HEK293 (cell line): ENCODE measurements at regions not wholly inside any gene's neighbourhood (a gene's known extent, or its start where the extent isn't known, plus 50 kb on each side); places are given as distances from the start of the nearest gene placed in this dataset.
"Not testable (repeated sequence)": the region's sequence is repeated elsewhere in the genome, so short reads cannot be mapped to it uniquely, and the experiment has no call there.

Source experiments
- CTCF ChIA-PET: fragments of 350-600 bp; formaldehyde crosslinking; extraction: SDS; loops from one replicate; lab custom pipeline; 2021; ENCODE audit warnings: antibody characterized with exemption; lab: Yijun Ruan, JAX
- POLR2A ChIA-PET: fragments of 300-600 bp; formaldehyde crosslinking; extraction: SDS; loops from one replicate; lab custom pipeline; 2020; ENCODE audit warnings: antibody characterized with exemption, inconsistent platforms; lab: Yijun Ruan, JAX
- H3K27ac ChIP-seq: fragments of 200-500 bp; sonication (Bioruptor generic); 2 replicates; pipeline ENCODE4 v1.5.1; 2014; ENCODE audit warnings: low read depth, low read length, control low read depth, inconsistent platforms; ENCODE audit errors: extremely low read depth
- H3K36me3 ChIP-seq, 2 experiments: fragments of 200-500 bp in 1 of 2; sonication (Bioruptor generic) in 1 of 2; 1 replicate in 1 of 2; 2 replicates in 1 of 2; pipeline ENCODE4 v1.5.1; 2014 to 2017; ENCODE audit warnings: inconsistent platforms in 2 of 2, low read length in 2 of 2; ENCODE audit not compliant: control insufficient read depth in 2 of 2, insufficient read depth in 1 of 2
- H3K4me1 ChIP-seq: fragments of 200-500 bp; sonication (Bioruptor generic); 2 replicates; pipeline ENCODE4 v1.5.1; 2014; ENCODE audit warnings: mild to moderate bottlenecking, low read length, inconsistent platforms; ENCODE audit not compliant: control insufficient read depth, insufficient read depth
- H3K4me3 ChIP-seq: 2 replicates; pipeline ENCODE4 v1.5.1; 2011; ENCODE audit warnings: low read depth, mild to moderate bottlenecking, control low read depth, low read length, moderate library complexity
- H3K9me3 ChIP-seq: fragments of 200-500 bp; sonication (Bioruptor generic); 2 replicates; pipeline ENCODE4 v1.5.1; 2014; ENCODE audit warnings: low read depth, low read length, inconsistent platforms; ENCODE audit not compliant: control insufficient read depth, insufficient read depth
- ATF2 ChIP-seq: fragments of 450-650 bp; formaldehyde crosslinking; IDR thresholded peaks from 2 replicates; pipeline ENCODE4 v1.5.1; 2016; ENCODE audit warnings: missing biosample characterization, missing genetic modification characterization, low read depth
- GLI4 ChIP-seq: fragments of 450-650 bp; formaldehyde crosslinking; IDR thresholded peaks from 2 replicates; pipeline ENCODE4 v1.5.1; 2016; ENCODE audit warnings: missing biosample characterization, missing genetic modification characterization
- KLF16 ChIP-seq: fragments of 450-650 bp; formaldehyde crosslinking; IDR thresholded peaks from 2 replicates; pipeline ENCODE4 v1.5.1; 2017; ENCODE audit warnings: missing biosample characterization, missing genetic modification characterization
- SETDB1 ChIP-seq: IDR thresholded peaks from one replicate; pipeline ENCODE4 v1.6.1; 2017; ENCODE audit warnings: mild to moderate bottlenecking, low read length, moderate library complexity, mixed read lengths; ENCODE audit not compliant: insufficient read length
- YY1 ChIP-seq: fragments of 450-650 bp; formaldehyde crosslinking; IDR thresholded peaks from 2 replicates; pipeline ENCODE4 v1.5.1; 2018; ENCODE audit warnings: missing biosample characterization, missing genetic modification characterization
- ZBTB17 ChIP-seq: fragments of 450-650 bp; formaldehyde crosslinking; IDR thresholded peaks from 2 replicates; pipeline ENCODE4 v1.5.1; 2016; ENCODE audit warnings: missing biosample characterization, missing genetic modification characterization
- ZIC2 ChIP-seq: fragments of 450-650 bp; formaldehyde crosslinking; IDR thresholded peaks from 2 replicates; pipeline ENCODE4 v1.5.1; 2016; ENCODE audit warnings: missing biosample characterization, missing genetic modification characterization
- ZNF529 ChIP-seq: fragments of 450-650 bp; formaldehyde crosslinking; IDR thresholded peaks from 2 replicates; pipeline ENCODE4 v1.5.1; 2017; ENCODE audit warnings: missing genetic modification characterization, missing biosample characterization; ENCODE audit not compliant: insufficient replicate concordance
- ZNF555 ChIP-seq: fragments of 450-650 bp; formaldehyde crosslinking; conservative IDR thresholded peaks from 2 replicates; pipeline ENCODE4 v1.5.1; 2017; ENCODE audit warnings: missing biosample characterization, mild to moderate bottlenecking, missing genetic modification characterization, inconsistent platforms
- ZNF571 ChIP-seq: fragments of 450-650 bp; formaldehyde crosslinking; IDR thresholded peaks from 2 replicates; pipeline ENCODE4 v1.5.0; 2017; ENCODE audit warnings: missing biosample characterization, missing genetic modification characterization
- TF ChIP-seq, protein P1 (sequence below): fragments of 450-650 bp; formaldehyde crosslinking; IDR thresholded peaks from 2 replicates; pipeline ENCODE4 v1.5.1; 2016; ENCODE audit warnings: missing biosample characterization, missing genetic modification characterization

- H3K36me3 ChIP-seq, H3K9me3 ChIP-seq, POLR2A ChIA-PET, H3K4me3 ChIP-seq, CTCF ChIA-PET, H3K4me1 ChIP-seq, H3K27ac ChIP-seq: not testable (repeated sequence)
- peak; percentile 81 for TF ChIP-seq SETDB1
Observed at GRCh38 chr16:58983181-58983965, 249.3 kb upstream of the GOT2 start.

GRCh38 chr16:58970775-58971174 is 236.7 kb upstream of the GOT2 start:
- CTCF ChIA-PET = no interaction called here
- no peaks in the 10 kb centered on the region for H3K9me3 ChIP-seq
- TF ChIP-seq ZNF529 (tag by site-specific recombination) (no peak), YY1 (tag by site-specific recombination) (no peak), GLI4 (no peak), ATF2 (tag by site-specific recombination) (no peak)
- H3K4me1 ChIP-seq = no peaks in the 10 kb centered on the region
- no peaks in the 10 kb centered on the region for H3K36me3 ChIP-seq
- POLR2A ChIA-PET = no interaction called here
- no peak overlapping the region for H3K4me3 ChIP-seq
- H3K27ac ChIP-seq = no peak overlapping the region

DNA sequence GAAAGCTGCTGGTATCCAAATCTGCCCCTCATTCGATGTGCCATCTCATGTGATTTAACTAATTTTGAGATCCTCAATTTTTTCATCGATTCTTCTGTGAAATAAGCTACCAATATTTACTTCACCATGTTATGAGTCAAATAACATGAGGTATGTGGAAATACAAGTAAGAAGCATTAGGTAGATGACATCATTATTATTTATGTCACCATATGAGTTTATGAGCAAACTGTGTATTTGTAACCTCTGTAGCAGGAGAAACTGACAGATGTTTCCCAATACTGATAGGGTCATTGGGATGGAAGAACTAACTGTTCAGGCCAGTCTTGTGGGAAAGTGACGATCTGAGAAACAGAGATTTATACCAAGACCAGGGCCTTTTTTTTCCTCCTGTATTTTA is 229.4 kb upstream of the GOT2 start:
- Histone ChIP-seq H3K9me3 (no peaks in the 10 kb centered on the region), H3K4me1 (no peaks in the 10 kb centered on the region), H3K4me3 (no peak overlapping the region), H3K36me3 (no peaks in the 10 kb centered on the region), H3K27ac (no peak overlapping the region)
- ChIA-PET POLR2A (no interaction called here), CTCF (interaction anchor here (0.5 kb wide), 1 partner anchor 667 kb away, joined by 3 read pairs; no protein-coding TSS in a partner anchor)
- TF ChIP-seq ATF2 (tag by site-specific recombination) = 0 out of 2 replicates have a peak, but pooled peaks have one; percentile 37
- TF ChIP-seq KLF16 (tag by site-specific recombination) = no peak
- TF ChIP-seq, all 188 proteins: peak for 1

- Histone ChIP-seq H3K4me3 (no peak overlapping the region), H3K4me1 (no peaks in the 10 kb centered on the region), H3K27ac (no peak overlapping the region), H3K9me3 (no peaks in the 10 kb centered on the region), H3K36me3 (no peaks in the 10 kb centered on the region)
- CTCF ChIA-PET = no interaction called here
- TF ChIP-seq ZIC2 (tag by site-specific recombination) = no peak
- TF ChIP-seq ZBTB17 (tag by site-specific recombination) = no peak
- no peak for TF ChIP-seq ZNF555
- TF ChIP-seq, protein P1, sequence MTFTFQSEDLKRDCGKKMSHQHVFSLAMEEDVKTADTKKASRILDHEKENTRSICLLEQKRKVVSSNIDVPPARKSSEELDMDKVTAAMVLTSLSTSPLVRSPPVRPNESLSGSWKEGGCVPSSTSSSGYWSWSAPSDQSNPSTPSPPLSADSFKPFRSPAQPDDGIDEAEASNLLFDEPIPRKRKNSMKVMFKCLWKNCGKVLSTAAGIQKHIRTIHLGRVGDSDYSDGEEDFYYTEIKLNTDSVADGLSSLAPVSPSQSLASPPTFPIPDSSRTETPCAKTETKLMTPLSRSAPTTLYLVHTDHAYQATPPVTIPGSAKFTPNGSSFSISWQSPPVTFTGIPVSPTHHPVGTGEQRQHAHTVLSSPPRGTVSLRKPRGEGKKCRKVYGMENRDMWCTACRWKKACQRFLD (tag by site-specific recombination) = no peak
- TF ChIP-seq ZNF529 (tag by site-specific recombination) = no peak
- TF ChIP-seq ZNF571 (tag by site-specific recombination) = no peak
- POLR2A ChIA-PET = no interaction called here
Observed at GRCh38 chr16:58962811-58963210, 228.7 kb upstream of the GOT2 start.
